IPS-18c (cell line): ENCODE measurements at regions not wholly inside any gene's neighbourhood (a gene's known extent, or its start where the extent isn't known, plus 50 kb on each side); places are given as distances from the start of the nearest gene placed in this dataset.

Experiments
- H3K4me3 ChIP-seq: 2 replicates; pipeline ENCODE4 v1.7.0; 2013; ENCODE audit warnings: low read depth, mild to moderate bottlenecking, low read length, moderate library complexity; ENCODE audit not compliant: insufficient read depth
- H3K9me3 ChIP-seq: one replicate; pipeline ENCODE4 v1.6.1; 2013; ENCODE audit warnings: mild to moderate bottlenecking, low read length, moderate library complexity; ENCODE audit not compliant: control insufficient read depth, insufficient read depth

GRCh38 chr15:95265419-95265997, 1034.1 kb downstream of the MCTP2 start:
- Histone ChIP-seq H3K9me3 (no peaks in the 10 kb centered on the region), H3K4me3 (no peak overlapping the region)

DNA sequence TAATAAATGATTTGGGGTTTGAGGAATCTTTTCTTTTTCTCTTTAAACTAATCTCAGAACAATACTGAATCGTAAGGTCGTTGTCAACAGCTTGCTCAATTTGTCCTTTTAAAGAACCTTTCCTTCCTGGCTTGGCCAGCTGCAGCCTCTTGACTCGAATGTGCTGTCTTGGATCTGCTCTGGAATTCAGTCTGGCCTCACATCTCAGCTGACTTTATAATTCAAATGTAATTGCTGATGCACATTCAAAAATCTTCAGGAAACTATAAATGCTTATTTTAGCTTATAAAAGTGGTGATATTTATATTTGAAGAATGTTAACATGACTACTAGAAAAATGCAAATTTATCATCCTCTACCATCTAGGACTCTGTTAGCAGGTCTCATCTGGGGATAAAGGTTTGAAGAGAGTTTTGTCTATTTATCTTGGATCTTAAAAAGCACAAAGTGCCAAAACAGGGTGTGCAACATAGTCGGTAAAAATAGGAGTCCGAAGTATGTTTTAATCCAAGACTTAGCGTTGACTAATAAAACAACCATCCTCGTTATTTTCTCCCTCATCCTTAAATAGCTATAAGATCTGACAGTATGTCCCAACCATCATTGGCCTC, 1035.2 kb downstream of the MCTP2 start:
- Histone ChIP-seq H3K9me3 (no peaks in the 10 kb centered on the region), H3K4me3 (no peak overlapping the region)

DNA sequence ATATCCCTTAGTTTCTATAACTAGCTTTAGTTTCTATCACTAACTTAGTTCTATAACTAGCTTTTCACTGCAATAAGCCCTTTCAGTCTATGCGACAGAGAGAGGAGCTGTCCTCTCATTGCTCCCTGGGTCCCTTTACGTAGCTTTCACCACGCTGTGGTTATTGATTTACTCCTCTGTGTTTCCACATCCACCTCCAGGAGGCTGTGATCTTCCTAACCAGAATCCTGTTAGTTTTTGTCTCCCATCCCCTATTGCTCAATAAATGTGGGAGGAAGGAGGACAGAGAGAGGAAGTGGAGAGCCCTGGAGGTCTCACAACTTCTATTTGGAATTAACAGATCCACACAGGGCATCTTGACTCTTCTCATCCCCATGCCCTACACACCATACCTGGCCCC, 1036.1 kb downstream of the MCTP2 start:
- H3K4me3 ChIP-seq, result no peak overlapping the region
- no peaks in the 10 kb centered on the region for H3K9me3 ChIP-seq

DNA sequence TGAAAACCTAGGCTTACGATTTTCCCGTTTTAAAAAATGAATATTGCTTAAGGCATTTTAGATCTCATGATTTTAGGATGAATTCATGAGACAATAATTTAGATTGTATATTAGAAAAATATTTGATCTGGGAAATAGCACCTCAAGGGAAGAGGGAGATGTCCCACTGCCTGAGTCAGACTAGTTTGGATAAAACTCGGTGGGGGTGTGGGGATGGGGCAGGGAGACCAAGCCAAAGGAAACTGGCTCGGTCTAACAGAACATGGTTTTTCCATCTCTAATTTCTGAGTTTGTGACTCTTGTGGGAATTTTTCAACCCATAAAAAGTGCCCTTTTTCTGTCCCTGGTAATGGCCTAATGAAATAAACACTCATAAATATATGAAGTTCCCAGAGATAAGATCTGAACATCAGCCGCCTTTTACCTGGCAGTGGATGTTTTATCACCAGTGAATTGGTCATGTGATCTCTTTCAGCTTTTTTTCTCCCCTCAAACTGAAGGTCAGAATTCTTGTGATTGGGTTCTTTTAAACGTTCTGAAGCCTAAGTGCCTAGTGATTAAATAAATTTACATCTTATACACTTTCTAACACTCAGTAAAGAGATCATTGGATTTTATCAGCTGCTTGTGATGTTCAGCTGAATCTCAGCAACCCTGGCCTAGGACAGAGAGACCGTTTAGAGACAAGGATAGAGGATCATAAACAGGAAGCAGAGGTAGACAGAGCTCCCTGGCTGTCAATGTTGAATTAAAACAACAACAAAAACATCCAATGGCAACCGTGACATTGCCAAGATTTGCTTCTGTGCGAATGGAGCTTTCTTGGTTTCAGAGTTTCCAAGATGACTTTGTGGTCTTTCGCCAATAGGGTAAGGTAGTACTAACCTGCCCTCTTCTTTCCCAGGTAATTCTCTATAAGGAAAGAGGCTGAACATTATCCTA, 1038.2 kb downstream of the MCTP2 start:
- Histone ChIP-seq H3K4me3 (no peak overlapping the region), H3K9me3 (no peaks in the 10 kb centered on the region)

DNA sequence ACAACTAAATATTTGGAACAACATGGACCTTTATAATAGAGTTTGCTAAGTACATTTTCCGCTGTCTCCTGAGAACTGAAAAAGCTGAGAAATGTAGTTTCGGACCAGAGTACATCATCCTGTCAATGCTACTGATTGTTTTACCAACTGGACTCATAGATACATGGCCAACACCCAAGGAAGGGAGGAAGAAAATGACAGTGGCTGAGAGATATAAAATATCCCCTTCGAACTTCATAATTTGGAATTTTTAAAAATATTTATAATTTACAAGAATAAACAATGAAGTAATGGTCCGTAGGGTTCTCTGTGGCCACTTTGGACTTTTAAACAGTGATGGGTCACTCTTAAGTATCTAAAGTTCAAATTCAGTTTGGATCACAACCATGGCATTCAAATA, 1042.7 kb downstream of the MCTP2 start:
- no peaks in the 10 kb centered on the region for H3K9me3 ChIP-seq
- no peak overlapping the region for H3K4me3 ChIP-seq

DNA sequence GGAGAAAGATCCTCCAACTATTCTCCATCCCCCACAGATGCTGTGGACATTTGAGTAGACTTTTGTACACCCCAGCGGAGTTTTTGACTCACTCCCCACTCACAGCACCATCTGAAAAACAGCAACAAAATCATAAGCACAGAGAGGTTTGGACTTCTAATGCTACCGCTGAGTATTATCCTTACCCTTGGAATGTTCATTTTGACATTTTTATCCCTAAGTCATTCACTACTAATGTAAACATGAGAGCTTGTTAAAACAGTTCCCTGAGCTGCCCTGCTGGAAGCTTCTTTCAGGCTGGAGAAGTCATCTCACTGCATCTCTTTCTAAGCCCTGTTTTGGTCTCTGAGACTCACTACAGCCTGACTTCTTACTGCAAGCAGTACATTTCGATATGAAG, 1045.9 kb downstream of the MCTP2 start:
- Histone ChIP-seq H3K9me3 (no peaks in the 10 kb centered on the region), H3K4me3 (no peak overlapping the region)

GRCh38 chr15:95278532-95279245, 1047.3 kb downstream of the MCTP2 start:
- H3K4me3 ChIP-seq, result no peak overlapping the region

DNA sequence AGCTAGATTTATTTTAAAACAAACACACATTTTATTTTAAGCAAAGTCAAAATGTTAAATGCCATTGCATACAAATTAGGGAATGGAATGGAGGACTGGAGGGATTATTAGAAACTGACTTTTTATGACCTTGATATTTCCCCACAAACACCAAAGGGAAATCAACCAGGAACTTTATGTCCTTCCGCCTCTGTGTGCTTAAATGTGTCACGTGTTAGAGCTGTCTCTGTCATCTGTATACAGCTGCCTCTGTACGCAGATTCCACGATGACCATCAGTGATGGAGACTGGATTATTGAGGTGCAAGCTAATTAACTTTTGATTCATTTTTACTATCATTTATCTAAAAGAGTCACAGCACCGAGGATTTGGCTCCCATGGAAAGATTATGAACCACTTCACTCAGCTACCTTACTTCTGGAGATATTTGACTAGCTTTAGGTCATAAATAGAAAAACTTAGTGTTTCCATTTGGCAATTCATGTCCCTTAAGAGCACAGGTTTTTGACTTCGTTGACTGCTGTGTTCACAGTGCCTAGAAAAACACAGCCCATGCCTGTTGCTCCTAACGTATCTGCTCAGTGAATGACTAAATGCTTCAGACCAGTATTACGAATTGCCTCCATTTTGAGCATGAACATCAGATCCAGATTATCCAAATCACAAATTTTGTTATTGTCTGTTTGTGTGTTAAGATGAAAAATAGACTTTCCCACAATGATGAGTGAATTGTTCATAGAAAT, 1048.1 kb downstream of the MCTP2 start:
- Histone ChIP-seq H3K4me3 (no peak overlapping the region), H3K9me3 (no peaks in the 10 kb centered on the region)

More at GRCh38 chr15:95278532-95279245, 1047.3 kb downstream of the MCTP2 start:
- H3K9me3 ChIP-seq, result no peaks in the 10 kb centered on the region

DNA sequence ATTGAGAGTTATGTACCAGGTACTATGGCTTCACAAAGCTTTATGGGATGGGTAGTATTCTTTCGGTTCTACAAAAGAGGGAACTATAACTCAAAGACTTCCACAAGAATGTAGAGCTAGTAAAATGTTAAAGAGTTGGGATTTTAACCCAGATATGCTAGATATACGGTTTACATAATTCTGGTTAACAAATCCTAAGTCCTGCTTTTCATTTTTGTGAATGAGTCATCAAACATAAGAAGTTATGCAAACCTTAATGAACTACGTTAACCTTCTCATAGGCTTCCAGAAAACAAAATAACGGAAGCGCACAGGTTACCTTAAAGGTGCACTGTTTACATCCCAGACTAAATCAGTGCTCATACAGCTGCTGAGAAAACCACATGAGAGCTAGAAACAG, 1049.3 kb downstream of the MCTP2 start:
- H3K9me3 ChIP-seq, result no peaks in the 10 kb centered on the region
- H3K4me3 ChIP-seq, result no peak overlapping the region

DNA sequence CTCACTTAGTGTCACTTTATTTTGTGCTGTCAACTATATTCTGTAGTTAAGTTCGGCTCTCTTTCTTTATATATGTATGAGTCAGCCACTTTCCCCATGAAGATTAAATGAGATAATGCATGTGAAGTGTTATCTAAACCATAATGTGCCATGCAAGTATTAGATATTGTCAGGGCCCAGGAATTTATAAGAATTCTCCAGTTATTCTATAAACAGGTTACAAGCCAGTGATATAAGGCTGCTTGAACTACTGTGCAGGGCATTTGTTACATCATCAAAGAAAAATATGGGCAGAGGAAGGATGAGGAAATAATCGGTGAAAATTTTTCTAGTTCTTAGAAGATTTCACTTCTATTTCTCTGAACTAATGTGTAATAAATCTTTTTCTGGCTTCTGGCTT, 1049.0 kb upstream of the NR2F2 start:
- no peaks in the 10 kb centered on the region for H3K9me3 ChIP-seq
- H3K4me3 ChIP-seq, result no peak overlapping the region

DNA sequence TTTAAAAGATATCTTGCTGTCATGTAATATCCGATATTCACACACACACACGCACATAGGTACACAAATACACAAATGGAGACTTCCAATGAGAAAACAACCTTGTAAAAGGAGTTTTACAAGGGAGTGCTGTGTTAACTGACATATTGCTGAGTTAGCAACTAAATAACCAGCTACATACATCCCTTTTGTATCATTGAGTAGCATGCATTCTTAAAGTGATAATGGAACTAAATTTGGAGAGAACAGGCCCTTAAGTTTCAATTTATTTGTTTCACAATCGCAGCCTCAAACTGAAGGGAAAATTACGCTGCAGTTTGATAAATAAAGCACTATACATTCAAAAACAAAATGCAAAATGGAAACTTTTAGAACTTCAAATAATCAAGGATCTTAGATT, 1046.0 kb upstream of the NR2F2 start:
- H3K4me3 ChIP-seq, result no peak overlapping the region
- no peaks in the 10 kb centered on the region for H3K9me3 ChIP-seq

- H3K4me3 ChIP-seq, result no peak overlapping the region
- H3K9me3 ChIP-seq, result no peaks in the 10 kb centered on the region
Measured at GRCh38 chr15:95284933-95285421, 1045.5 kb upstream of the NR2F2 start.

- H3K4me3 ChIP-seq, result no peak overlapping the region
Measured at GRCh38 chr15:95286352-95286880, 1044.1 kb upstream of the NR2F2 start.

DNA sequence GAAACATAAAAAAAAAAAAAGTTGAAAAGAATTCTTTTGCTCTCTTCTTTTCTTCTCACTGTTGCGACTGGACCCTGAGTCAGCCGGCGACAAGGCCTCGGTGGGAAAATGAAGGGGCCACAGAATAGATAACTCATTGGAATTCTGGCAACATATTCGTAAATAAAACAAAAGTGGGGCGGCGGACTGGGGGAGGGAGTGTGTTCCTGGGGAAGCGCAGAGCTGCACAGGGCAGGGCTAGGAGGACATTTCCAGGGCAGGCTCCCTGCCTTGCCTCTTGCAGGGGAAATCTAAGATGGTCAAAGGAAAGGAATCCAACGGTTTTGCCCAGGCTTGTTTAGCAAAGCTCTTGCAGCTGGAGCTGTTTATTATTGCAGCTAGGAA, 1042.8 kb upstream of the NR2F2 start:
- Histone ChIP-seq H3K9me3 (no peaks in the 10 kb centered on the region), H3K4me3 (no peak overlapping the region)

More at GRCh38 chr15:95286352-95286880, 1044.1 kb upstream of the NR2F2 start:
- H3K9me3 ChIP-seq, result no peaks in the 10 kb centered on the region

DNA sequence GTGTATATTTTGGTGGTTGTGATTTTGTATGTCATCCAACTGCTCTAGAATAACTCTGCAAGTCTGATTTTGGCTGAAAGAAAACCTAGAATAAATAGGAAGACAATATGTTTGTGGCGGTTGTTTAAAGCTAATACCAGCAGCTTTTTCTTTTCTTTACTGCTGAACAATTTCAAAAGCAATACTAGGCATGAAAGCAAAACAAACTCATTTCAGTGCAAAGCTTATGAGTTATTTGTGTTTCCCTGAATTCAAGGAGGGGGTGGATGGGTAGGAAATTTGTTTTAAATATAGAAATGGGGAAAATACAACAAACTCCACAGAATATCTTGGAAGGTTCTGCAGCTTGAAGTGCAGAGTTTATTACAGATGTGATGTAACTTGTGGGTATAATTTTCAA, 1041.9 kb upstream of the NR2F2 start:
- H3K4me3 ChIP-seq, result no peak overlapping the region
- no peaks in the 10 kb centered on the region for H3K9me3 ChIP-seq

DNA sequence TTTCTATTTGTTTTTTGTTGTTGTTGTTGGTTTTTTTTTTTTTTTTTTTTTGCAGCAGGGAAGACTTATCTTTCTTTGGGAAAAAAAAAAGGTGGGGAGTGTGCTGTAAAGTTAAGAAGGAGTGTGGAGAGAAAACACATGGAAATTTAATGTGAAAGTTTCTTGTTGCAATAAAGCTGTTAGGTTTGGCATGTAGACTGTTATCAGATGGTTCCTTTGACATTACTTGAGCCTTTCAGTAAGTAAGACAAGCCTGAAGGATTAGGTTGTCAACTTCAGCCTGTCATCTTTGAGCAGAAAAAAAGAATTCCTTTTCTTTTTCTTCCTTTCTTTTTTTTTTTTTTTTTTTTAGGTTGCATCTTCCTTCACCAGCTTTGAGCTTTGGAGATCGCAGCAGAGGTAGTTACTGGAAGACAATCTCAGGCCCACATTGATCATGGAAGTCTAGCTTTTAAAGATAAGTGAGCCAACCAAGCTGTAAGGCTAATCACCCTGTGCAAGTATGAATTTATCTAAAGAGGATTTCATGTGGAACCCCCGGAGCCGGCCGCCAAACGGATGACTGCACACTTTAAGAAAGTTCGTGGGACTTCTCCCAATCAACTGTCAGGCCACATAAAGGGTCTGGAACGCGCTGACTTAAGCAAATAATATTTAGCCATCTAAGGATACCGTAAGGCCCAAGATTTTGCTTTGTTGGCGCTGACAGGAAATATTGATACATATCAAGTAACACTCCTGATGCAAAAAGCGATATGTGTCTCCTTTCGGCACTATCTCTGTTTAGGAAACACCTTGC, 1040.1 kb upstream of the NR2F2 start:
- no peak overlapping the region for H3K4me3 ChIP-seq

More for the DNA sequence above, 1040.1 kb upstream of the NR2F2 start:
- H3K9me3 ChIP-seq, result no peaks in the 10 kb centered on the region
